Fibroblast of lung (primary cell): ENCODE measurements at regions not wholly inside any gene's neighbourhood (a gene's known extent, or its start where the extent isn't known, plus 50 kb on each side); places are given as distances from the start of the nearest gene placed in this dataset.

Source experiments
- EZH2 ChIP-seq: IDR thresholded peaks from 2 replicates; pipeline ENCODE4 v1.5.1; 2012; ENCODE audit warnings: low read length, control low read depth, mild to moderate bottlenecking; ENCODE audit errors: missing control alignments
- TF ChIP-seq, protein P1 (sequence below), 2 donors: IDR thresholded peaks in 1 of 2; conservative IDR thresholded peaks in 1 of 2; 1 replicate in 1 of 2; 2 replicates in 1 of 2; pipeline ENCODE4 v1.5.1; 2011 to 2012; ENCODE audit warnings: low read length in 2 of 2, control low read depth in 1 of 2, inconsistent platforms in 1 of 2, low read depth in 1 of 2, mild to moderate bottlenecking in 1 of 2

DNA sequence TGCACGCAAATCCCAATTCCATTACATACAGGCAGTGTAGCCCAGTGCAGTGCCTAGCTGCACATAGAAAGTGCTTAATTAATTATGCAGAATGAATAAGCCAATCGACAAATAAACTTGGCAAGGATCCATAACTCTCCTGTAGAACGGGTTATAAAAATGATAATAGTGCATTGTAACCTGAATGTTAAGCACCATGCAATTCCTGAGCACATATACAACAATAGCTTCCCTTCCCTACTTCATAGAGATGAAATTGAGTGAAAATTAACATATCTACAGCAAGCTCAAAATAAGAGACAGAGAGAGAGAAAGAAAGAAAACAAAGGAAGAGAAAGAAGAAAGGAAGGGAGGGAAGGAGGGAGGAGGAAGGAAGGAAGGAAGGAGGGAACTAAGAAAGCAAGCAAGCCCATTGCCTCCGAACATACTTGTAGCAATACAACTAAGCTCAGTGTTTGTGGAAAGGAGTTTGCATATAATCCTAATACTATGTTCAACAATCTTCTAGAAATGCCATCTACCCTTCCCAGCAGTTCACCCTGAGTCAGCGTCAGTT is 1074.0 kb upstream of the LCORL start:
- TF ChIP-seq, protein P1, sequence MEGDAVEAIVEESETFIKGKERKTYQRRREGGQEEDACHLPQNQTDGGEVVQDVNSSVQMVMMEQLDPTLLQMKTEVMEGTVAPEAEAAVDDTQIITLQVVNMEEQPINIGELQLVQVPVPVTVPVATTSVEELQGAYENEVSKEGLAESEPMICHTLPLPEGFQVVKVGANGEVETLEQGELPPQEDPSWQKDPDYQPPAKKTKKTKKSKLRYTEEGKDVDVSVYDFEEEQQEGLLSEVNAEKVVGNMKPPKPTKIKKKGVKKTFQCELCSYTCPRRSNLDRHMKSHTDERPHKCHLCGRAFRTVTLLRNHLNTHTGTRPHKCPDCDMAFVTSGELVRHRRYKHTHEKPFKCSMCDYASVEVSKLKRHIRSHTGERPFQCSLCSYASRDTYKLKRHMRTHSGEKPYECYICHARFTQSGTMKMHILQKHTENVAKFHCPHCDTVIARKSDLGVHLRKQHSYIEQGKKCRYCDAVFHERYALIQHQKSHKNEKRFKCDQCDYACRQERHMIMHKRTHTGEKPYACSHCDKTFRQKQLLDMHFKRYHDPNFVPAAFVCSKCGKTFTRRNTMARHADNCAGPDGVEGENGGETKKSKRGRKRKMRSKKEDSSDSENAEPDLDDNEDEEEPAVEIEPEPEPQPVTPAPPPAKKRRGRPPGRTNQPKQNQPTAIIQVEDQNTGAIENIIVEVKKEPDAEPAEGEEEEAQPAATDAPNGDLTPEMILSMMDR (conservative IDR thresholded peaks at IDR 0.05 in 1 of 2, IDR thresholded peaks at IDR 0.05 in 1 of 2; ENCODE audit: low read depth in 1 of 2, low read length in 2 of 2): no peak
- TF ChIP-seq EZH2: no peak
